ENCODE measurements at regions not wholly inside any gene's neighbourhood (a gene's known extent, or its start where the extent isn't known, plus 50 kb on each side); places are given as distances from the start of the nearest gene placed in this dataset.

DNA sequence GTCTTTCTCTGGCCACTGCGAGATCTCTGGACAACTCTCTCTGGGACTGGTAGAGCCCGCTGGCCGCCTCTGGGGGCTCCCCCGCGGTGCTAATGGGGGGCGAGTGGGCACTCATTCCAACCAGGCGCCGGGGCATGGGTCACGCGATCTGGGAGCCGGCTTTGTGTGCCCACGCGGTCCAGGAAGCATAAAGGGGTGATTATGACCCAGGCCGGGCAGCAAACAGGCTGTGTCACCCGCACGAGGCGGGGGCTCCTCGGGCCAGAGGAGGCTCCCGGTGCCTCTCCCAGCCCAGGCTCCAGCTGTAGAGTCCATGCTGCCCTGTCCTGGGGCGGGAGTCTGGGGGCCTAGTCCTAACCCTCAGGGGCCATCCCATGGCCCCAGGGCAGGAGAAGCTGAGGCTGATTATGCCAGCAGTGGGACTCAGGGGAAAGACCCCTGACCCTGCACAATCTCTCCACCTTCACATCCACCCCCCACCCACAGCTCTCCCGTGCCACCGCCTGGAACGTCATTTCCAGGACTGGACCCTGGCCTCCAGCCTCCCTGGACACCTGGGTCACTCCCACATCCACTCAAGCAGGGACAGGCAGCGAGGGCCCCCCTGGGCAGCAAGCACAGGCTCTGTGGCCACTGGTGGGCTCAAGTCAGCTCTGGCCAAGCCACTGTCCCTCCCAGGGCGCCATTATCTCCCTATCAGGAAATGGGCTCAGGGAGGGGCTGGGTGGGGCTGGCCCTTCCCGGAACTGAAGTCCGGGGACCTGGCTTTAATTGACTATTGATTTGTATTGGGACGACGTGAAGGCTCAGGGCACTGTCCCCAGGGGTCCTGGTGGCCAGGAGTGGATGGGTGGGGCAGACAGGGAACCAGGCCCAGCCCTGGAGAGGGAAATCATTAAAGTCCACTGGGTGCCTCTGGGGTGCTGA, 50.0 kb downstream of the PTPRS start:
- H3K4me1 ChIP-seq (ENCODE audit: control insufficient read depth in 3 of 3, insufficient read depth in 3 of 3, low read length in 3 of 3), result peaks cover 38 to 58% (median 44%) of the 10 kb centered on the region in 3 donors
- H3K27ac ChIP-seq (ENCODE audit: low read depth, low read length), result peak overlapping the region; percentile 19

DNA sequence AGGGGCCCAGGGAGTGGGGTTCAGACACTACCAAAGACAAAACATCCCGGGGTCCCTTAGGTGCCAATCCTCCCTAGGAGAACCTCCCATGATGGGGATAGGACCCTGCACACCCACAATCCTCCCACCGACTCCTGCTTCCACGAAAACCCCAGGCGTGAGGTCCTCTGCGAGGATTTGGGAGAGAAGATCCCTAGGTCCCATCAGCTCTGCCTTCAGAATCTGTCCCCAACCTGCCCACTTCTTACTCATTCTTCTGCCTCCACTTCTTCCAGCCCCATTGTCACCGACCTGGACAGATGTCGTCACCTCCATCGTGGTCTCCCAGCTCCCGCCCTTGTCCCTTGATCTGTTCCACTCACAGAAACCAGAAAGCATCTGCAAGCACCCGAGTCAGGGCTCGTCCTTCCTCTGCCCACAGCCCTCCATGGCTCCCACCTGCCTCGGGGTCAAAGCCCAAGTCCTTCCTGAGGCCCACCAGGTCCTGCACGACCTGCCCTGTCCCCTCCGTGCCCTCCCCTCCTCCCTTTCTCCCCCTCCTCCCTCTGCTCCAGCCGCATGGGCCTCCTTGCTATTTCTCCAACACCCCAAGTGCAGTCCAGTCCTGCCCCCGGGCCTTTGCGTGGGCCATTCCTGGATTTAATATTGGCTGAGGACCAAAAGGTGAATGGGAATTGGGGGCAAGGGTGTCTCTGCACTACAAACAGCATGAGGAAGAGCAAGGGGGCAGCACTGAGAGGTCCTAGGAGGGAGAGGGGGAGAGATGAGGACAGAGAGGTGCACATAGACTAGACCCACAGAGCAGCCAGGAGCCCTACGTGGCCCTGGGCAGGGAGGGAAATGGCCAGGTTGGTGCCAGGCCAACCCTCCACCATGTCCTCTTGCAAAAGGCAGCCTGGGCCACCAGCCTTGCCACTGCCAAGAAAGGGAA, 51.3 kb downstream of the PTPRS start:
- peak overlapping the region in 1 of 3 donors; percentile 33 for H3K9ac ChIP-seq (ENCODE audit: low read depth in 1 of 3, low read length in 3 of 3)

More for the DNA sequence above, 50.0 kb downstream of the PTPRS start:
- H3K4me3 ChIP-seq (ENCODE audit: low read length in 3 of 3), result no peak overlapping the region
- H3K9ac ChIP-seq (ENCODE audit: low read depth in 1 of 3, low read length in 3 of 3), result peak overlapping the region in 2 of 3 donors; percentile 45 to 83
- peaks cover under 1 to 5% (median 4%) of the 10 kb centered on the region in 3 donors for H3K36me3 ChIP-seq (ENCODE audit: control insufficient read depth in 3 of 3, insufficient read depth in 3 of 3, low read length in 3 of 3)
- H3K9me3 ChIP-seq (ENCODE audit: control insufficient read depth in 3 of 3, low read length in 3 of 3), result no peaks in the 10 kb centered on the region
- H3K27me3 ChIP-seq (ENCODE audit: control insufficient read depth in 3 of 3, insufficient read depth in 3 of 3, low read length in 3 of 3), result peaks cover 0 to 3% (median 0%) of the 10 kb centered on the region in 3 donors

DNA sequence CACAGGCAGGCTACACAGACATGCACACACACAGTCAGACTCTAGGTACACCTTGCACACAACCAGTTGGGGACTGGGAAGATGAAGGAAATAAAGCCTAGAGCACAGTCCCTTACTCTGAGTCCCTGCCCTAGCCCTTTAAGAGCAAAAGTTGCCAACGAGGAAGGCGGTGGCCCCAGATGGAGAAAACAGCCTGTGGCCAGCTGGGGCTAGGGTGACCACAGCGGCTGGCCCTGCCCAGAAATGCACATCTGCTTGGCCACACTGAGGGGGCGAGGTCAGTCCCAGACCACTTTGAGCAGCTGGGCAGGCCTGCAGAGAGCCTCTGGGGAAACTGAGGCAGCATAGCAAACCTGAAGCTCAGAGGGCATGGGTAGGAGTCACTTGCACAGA, 52.3 kb downstream of the PTPRS start:
- Histone ChIP-seq H3K27me3 (ENCODE audit: control insufficient read depth in 3 of 3, insufficient read depth in 3 of 3, low read length in 3 of 3) (peaks cover 0 to 3% (median 0%) of the 10 kb centered on the region in 3 donors), H3K9me3 (ENCODE audit: control insufficient read depth in 3 of 3, low read length in 3 of 3) (no peaks in the 10 kb centered on the region), H3K27ac (ENCODE audit: low read depth, low read length) (peak overlapping the region; percentile 52), H3K36me3 (ENCODE audit: control insufficient read depth in 3 of 3, insufficient read depth in 3 of 3, low read length in 3 of 3) (peaks cover 7 to 15% (median 13%) of the 10 kb centered on the region in 3 donors), H3K4me1 (ENCODE audit: control insufficient read depth in 3 of 3, insufficient read depth in 3 of 3, low read length in 3 of 3) (peaks cover 33 to 50% (median 40%) of the 10 kb centered on the region in 3 donors), H3K9ac (ENCODE audit: low read depth in 1 of 3, low read length in 3 of 3) (peak overlapping the region in 1 of 3 donors; percentile 62), H3K4me3 (ENCODE audit: low read length in 3 of 3) (peak overlapping the region; percentile 13 to 36 (median 34))

More for the DNA sequence above, 51.3 kb downstream of the PTPRS start:
- Histone ChIP-seq H3K27ac (ENCODE audit: low read depth, low read length) (peak overlapping the region; percentile 52), H3K36me3 (ENCODE audit: control insufficient read depth in 3 of 3, insufficient read depth in 3 of 3, low read length in 3 of 3) (peaks cover 7 to 13% (median 12%) of the 10 kb centered on the region in 3 donors), H3K27me3 (ENCODE audit: control insufficient read depth in 3 of 3, insufficient read depth in 3 of 3, low read length in 3 of 3) (peaks cover 0 to 3% (median 0%) of the 10 kb centered on the region in 3 donors), H3K4me1 (ENCODE audit: control insufficient read depth in 3 of 3, insufficient read depth in 3 of 3, low read length in 3 of 3) (peaks cover 38 to 58% (median 44%) of the 10 kb centered on the region in 3 donors), H3K4me3 (ENCODE audit: low read length in 3 of 3) (no peak overlapping the region), H3K9me3 (ENCODE audit: control insufficient read depth in 3 of 3, low read length in 3 of 3) (no peaks in the 10 kb centered on the region)

DNA sequence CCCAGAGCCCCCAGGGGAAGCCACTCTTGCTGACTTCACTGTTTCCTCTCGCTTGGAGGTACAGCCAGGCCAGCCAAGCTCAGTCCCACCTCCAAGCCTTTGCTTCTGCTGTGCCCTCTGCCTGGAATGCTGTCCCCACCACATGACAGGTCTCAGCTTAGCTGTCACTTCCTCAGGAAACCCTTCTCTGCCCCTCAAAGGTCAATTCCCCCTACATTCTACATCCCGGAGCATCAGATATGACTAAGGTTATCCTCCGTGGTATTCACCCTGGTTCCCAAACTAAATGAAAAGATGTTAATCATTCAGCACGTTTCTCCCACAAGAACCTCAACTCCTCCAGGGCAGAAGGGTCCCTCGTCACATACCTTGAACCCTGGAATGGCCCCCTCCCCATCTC, 53.5 kb downstream of the PTPRS start:
- Histone ChIP-seq H3K4me1 (ENCODE audit: control insufficient read depth in 3 of 3, insufficient read depth in 3 of 3, low read length in 3 of 3) (peaks cover 31 to 47% (median 37%) of the 10 kb centered on the region in 3 donors), H3K9me3 (ENCODE audit: control insufficient read depth in 3 of 3, low read length in 3 of 3) (no peaks in the 10 kb centered on the region), H3K9ac (ENCODE audit: low read depth in 1 of 3, low read length in 3 of 3) (no peak overlapping the region), H3K27me3 (ENCODE audit: control insufficient read depth in 3 of 3, insufficient read depth in 3 of 3, low read length in 3 of 3) (peaks cover 0 to 3% (median 0%) of the 10 kb centered on the region in 3 donors), H3K4me3 (ENCODE audit: low read length in 3 of 3) (no peak overlapping the region), H3K27ac (ENCODE audit: low read depth, low read length) (peak overlapping the region; percentile 52), H3K36me3 (ENCODE audit: control insufficient read depth in 3 of 3, insufficient read depth in 3 of 3, low read length in 3 of 3) (peaks cover 7 to 15% (median 13%) of the 10 kb centered on the region in 3 donors)

DNA sequence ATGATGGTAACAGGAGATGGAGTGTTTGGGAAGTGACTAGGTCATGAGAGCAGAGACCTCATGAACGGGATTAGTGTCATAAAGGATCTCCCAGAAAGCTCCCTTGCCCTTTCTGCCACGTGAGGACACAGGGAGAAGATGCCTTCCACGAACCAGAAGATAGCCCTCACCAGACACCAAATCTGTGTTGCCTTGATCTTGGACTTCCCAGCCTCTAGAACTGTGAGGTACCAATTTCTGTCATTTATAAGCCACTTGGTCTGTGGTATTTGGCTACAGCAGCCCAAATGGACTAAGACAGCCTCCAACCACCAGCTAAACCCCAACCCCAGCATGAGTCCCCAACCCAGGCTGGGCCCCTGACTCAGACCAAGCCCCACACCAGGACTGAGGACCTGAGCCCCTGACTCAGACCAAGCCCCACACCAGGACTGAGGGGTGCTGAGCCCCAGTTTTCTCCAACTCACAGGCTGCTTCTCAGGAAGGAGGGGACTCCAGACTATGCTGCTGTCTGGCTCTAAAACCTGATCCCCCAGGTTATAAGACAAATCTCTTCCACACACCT, 54.1 kb downstream of the PTPRS start:
- Histone ChIP-seq H3K9me3 (ENCODE audit: control insufficient read depth in 3 of 3, low read length in 3 of 3) (no peaks in the 10 kb centered on the region), H3K27me3 (ENCODE audit: control insufficient read depth in 3 of 3, insufficient read depth in 3 of 3, low read length in 3 of 3) (peaks cover 0 to under 1% (median 0%) of the 10 kb centered on the region in 3 donors), H3K4me3 (ENCODE audit: low read length in 3 of 3) (no peak overlapping the region), H3K9ac (ENCODE audit: low read depth in 1 of 3, low read length in 3 of 3) (no peak overlapping the region), H3K4me1 (ENCODE audit: control insufficient read depth in 3 of 3, insufficient read depth in 3 of 3, low read length in 3 of 3) (peaks cover 30 to 47% (median 32%) of the 10 kb centered on the region in 3 donors), H3K36me3 (ENCODE audit: control insufficient read depth in 3 of 3, insufficient read depth in 3 of 3, low read length in 3 of 3) (peaks cover 7 to 15% (median 13%) of the 10 kb centered on the region in 3 donors), H3K27ac (ENCODE audit: low read depth, low read length) (peak overlapping the region; percentile 52)

DNA sequence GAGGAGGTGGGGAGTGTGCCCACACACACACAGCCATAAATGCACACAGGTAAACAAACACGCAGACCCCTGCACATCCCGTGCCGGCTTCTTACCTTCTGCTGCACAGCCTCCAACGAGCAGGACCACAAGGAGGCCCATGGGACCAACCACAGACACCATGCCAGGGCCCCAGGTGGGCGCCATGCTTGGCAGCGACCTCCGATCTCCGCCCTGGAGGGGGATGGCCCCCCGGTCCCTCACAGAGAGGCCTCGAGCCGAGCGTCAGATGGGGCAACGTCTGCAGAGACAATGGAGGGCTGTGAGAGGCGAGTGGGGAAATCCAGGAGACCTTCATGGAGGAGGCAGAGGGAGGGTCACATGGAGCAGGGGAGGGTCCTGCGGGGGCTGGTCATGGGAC, 54.7 kb downstream of the PTPRS start:
- no peak overlapping the region for H3K27ac ChIP-seq (ENCODE audit: low read depth, low read length)

DNA sequence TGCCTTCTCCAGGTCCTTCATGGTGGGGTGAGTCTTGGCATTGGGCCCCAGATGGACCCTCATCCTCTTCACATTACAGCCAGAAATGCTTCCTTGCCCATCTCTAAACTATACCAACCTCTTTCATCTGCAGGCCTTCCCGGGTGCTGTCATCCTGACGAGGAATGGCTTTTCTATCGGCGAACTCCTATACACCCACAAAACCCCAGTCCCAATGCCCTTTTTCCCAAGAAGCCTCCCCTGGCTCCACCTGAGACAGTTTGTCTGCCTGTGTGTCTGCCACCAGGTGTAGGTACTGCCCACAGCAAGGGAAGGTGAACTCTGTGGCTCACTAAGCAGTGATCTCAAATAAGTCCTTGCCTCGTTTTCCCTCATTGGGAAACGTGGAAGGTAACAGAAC, 55.3 kb downstream of the PTPRS start:
- H3K9ac ChIP-seq (ENCODE audit: low read depth in 1 of 3, low read length in 3 of 3), result no peak overlapping the region
- H3K4me1 ChIP-seq (ENCODE audit: control insufficient read depth in 3 of 3, insufficient read depth in 3 of 3, low read length in 3 of 3), result peaks cover 29 to 42% (median 33%) of the 10 kb centered on the region in 3 donors
- no peaks in the 10 kb centered on the region for H3K27me3 ChIP-seq (ENCODE audit: control insufficient read depth in 3 of 3, insufficient read depth in 3 of 3, low read length in 3 of 3)

More for the DNA sequence above, 54.7 kb downstream of the PTPRS start:
- Histone ChIP-seq H3K27me3 (ENCODE audit: control insufficient read depth in 3 of 3, insufficient read depth in 3 of 3, low read length in 3 of 3) (no peaks in the 10 kb centered on the region), H3K36me3 (ENCODE audit: control insufficient read depth in 3 of 3, insufficient read depth in 3 of 3, low read length in 3 of 3) (peaks cover 7 to 15% (median 13%) of the 10 kb centered on the region in 3 donors), H3K9ac (ENCODE audit: low read depth in 1 of 3, low read length in 3 of 3) (no peak overlapping the region), H3K9me3 (ENCODE audit: control insufficient read depth in 3 of 3, low read length in 3 of 3) (no peaks in the 10 kb centered on the region), H3K4me1 (ENCODE audit: control insufficient read depth in 3 of 3, insufficient read depth in 3 of 3, low read length in 3 of 3) (peaks cover 29 to 47% (median 34%) of the 10 kb centered on the region in 3 donors), H3K4me3 (ENCODE audit: low read length in 3 of 3) (no peak overlapping the region)

DNA sequence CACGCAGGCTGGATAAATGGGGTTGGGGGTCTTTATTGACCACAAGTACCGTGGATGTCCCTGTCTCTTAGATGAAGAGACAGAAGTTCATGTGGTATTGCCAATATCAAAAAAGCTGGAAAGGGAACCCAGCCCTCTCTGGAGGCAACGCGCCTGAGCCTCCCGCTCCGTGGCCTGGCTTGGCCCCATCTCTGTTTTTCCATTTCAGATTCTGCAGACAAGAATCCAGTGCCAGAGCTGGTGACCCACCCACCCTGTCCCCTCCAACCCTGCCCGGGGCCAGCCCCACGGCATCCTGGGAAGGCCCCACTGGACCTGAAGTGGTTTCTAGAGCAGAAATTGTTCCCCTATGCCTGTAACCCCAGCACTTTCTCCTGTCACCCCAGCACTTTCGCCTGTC, 57.7 kb downstream of the PTPRS start:
- Histone ChIP-seq H3K36me3 (ENCODE audit: control insufficient read depth in 3 of 3, insufficient read depth in 3 of 3, low read length in 3 of 3) (peaks cover 7 to 15% (median 13%) of the 10 kb centered on the region in 3 donors), H3K27ac (ENCODE audit: low read depth, low read length) (no peak overlapping the region)

More for the DNA sequence above, 55.3 kb downstream of the PTPRS start:
- Histone ChIP-seq H3K9me3 (ENCODE audit: control insufficient read depth in 3 of 3, low read length in 3 of 3) (no peaks in the 10 kb centered on the region), H3K4me3 (ENCODE audit: low read length in 3 of 3) (no peak overlapping the region), H3K27ac (ENCODE audit: low read depth, low read length) (no peak overlapping the region), H3K36me3 (ENCODE audit: control insufficient read depth in 3 of 3, insufficient read depth in 3 of 3, low read length in 3 of 3) (peaks cover 7 to 15% (median 13%) of the 10 kb centered on the region in 3 donors)

DNA sequence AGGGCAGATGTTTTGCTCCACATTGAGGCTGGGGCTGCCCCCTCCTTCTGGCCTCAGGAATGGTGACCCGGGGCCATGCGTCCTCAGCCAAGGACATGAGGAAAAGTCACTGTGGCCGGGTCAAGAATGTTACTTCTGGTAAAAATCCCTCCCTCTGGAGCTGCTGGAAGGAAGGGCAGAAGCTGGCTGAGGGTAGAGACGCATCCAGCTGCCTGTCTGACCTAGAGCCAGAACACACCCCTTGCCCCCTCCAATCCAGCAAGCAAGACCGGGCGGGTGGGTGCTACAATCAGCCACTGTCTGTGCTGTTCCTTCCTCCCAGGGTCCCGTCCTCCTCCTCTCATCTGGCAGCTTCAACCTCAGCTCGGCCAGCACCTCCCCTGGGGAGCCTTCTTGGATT, 59.0 kb downstream of the PTPRS start:
- no peaks in the 10 kb centered on the region for H3K27me3 ChIP-seq (ENCODE audit: control insufficient read depth in 3 of 3, insufficient read depth in 3 of 3, low read length in 3 of 3)
- no peak overlapping the region for H3K27ac ChIP-seq (ENCODE audit: low read depth, low read length)

More for the DNA sequence above, 57.7 kb downstream of the PTPRS start:
- H3K4me3 ChIP-seq (ENCODE audit: low read length in 3 of 3), result no peak overlapping the region
- no peak overlapping the region for H3K9ac ChIP-seq (ENCODE audit: low read depth in 1 of 3, low read length in 3 of 3)
- H3K4me1 ChIP-seq (ENCODE audit: control insufficient read depth in 3 of 3, insufficient read depth in 3 of 3, low read length in 3 of 3), result peaks cover 13 to 19% (median 17%) of the 10 kb centered on the region in 3 donors
- no peaks in the 10 kb centered on the region for H3K9me3 ChIP-seq (ENCODE audit: control insufficient read depth in 3 of 3, low read length in 3 of 3)
- no peaks in the 10 kb centered on the region for H3K27me3 ChIP-seq (ENCODE audit: control insufficient read depth in 3 of 3, insufficient read depth in 3 of 3, low read length in 3 of 3)

More for the DNA sequence above, 59.0 kb downstream of the PTPRS start:
- Histone ChIP-seq H3K9ac (ENCODE audit: low read depth in 1 of 3, low read length in 3 of 3) (peak overlapping the region in 1 of 3 donors; percentile 14), H3K9me3 (ENCODE audit: control insufficient read depth in 3 of 3, low read length in 3 of 3) (no peaks in the 10 kb centered on the region), H3K4me1 (ENCODE audit: control insufficient read depth in 3 of 3, insufficient read depth in 3 of 3, low read length in 3 of 3) (peaks cover 6 to 12% (median 9%) of the 10 kb centered on the region in 3 donors), H3K36me3 (ENCODE audit: control insufficient read depth in 3 of 3, insufficient read depth in 3 of 3, low read length in 3 of 3) (peaks cover 7 to 15% (median 13%) of the 10 kb centered on the region in 3 donors), H3K4me3 (ENCODE audit: low read length in 3 of 3) (no peak overlapping the region)
